GM23338 (cell line): ENCODE measurements at regions not wholly inside any gene's neighbourhood (a gene's known extent, or its start where the extent isn't known, plus 50 kb on each side); places are given as distances from the start of the nearest gene placed in this dataset.

ENCODE experiments used
- ATAC-seq: fragments of 200-7000 bp; cut with Tn5 transposase; 3 replicates; pipeline ENCODE4 v1.9.1; 2020
- DNase-seq: peaks from one replicate; pipeline ENCODE4 v3.0.0-alpha.2; 2015; ENCODE audit warnings: low spot score
- H2AFZ ChIP-seq: fragments of 200-600 bp; sonication (generic); 2 replicates; pipeline ENCODE4 v1.8.0; 2016; ENCODE audit warnings: antibody characterized with exemption, mild to moderate bottlenecking, moderate library complexity
- H3F3A ChIP-seq: fragments of 200-600 bp; sonication (generic); replicated peaks from 2 replicates; pipeline ENCODE4 v1.8.0; 2017; ENCODE audit warnings: antibody characterized with exemption, mixed run types, low read depth
- H3K27ac ChIP-seq: fragments of 200-600 bp; sonication (generic); 2 replicates; pipeline ENCODE4 v1.6.1; 2016; ENCODE audit warnings: low read depth
- H3K27me3 ChIP-seq: fragments of 200-600 bp; sonication (generic); 2 replicates; pipeline ENCODE4 v1.8.0; 2016; ENCODE audit warnings: mild to moderate bottlenecking, mixed run types, moderate library complexity; ENCODE audit not compliant: insufficient read depth
- H3K36me3 ChIP-seq: fragments of 200-600 bp; sonication (generic); 2 replicates; pipeline ENCODE4 v1.8.0; 2016; ENCODE audit warnings: mild to moderate bottlenecking; ENCODE audit not compliant: insufficient read depth
- H3K4me1 ChIP-seq: fragments of 200-600 bp; sonication (generic); 2 replicates; pipeline ENCODE4 v1.8.0; 2016; ENCODE audit warnings: mild to moderate bottlenecking, moderate library complexity; ENCODE audit not compliant: insufficient read depth
- H3K4me2 ChIP-seq: fragments of 200-600 bp; sonication (generic); 2 replicates; pipeline ENCODE4 v1.7.1; 2017; ENCODE audit warnings: mixed run types
- H3K4me3 ChIP-seq: fragments of 200-600 bp; sonication (generic); 2 replicates; pipeline ENCODE4 v1.6.1; 2016; ENCODE audit warnings: mixed run types
- H3K79me2 ChIP-seq: fragments of 200-600 bp; sonication (generic); replicated peaks from 2 replicates; pipeline ENCODE4 v1.8.0; 2017; ENCODE audit warnings: mild to moderate bottlenecking; ENCODE audit not compliant: insufficient read depth
- H3K9me2 ChIP-seq: fragments of 200-600 bp; sonication (generic); 2 replicates; pipeline ENCODE4 v1.8.0; 2017; ENCODE audit not compliant: insufficient read depth
- H4K20me1 ChIP-seq: fragments of 200-600 bp; sonication (generic); replicated peaks from 2 replicates; pipeline ENCODE4 v1.8.0; 2017; ENCODE audit warnings: mild to moderate bottlenecking; ENCODE audit not compliant: insufficient read depth
- H3K27ac Mint-ChIP-seq: 2 replicates; pipeline ENCODE4 v1.8.0; 2020; ENCODE audit warnings: inconsistent platforms, mild to moderate bottlenecking, moderate library complexity, mixed read lengths
- H3K27me3 Mint-ChIP-seq: 3 replicates; pipeline ENCODE4 v1.8.0; 2022; ENCODE audit warnings: low read depth, mild to moderate bottlenecking, moderate library complexity, mixed read lengths, inconsistent platforms; ENCODE audit not compliant: insufficient read depth, poor library complexity
- H3K36me3 Mint-ChIP-seq: 3 replicates; pipeline ENCODE4 v1.8.0; 2021; ENCODE audit warnings: low read depth, mild to moderate bottlenecking, inconsistent platforms, moderate library complexity, mixed read lengths
- H3K4me1 Mint-ChIP-seq: 3 replicates; pipeline ENCODE4 v1.8.0; 2020; ENCODE audit warnings: mild to moderate bottlenecking, inconsistent platforms, mixed read lengths
- H3K4me3 Mint-ChIP-seq: 3 replicates; pipeline ENCODE4 v1.8.0; 2021; ENCODE audit warnings: moderate library complexity, mild to moderate bottlenecking, inconsistent platforms, mixed read lengths
- H3K9me3 Mint-ChIP-seq: 3 replicates; pipeline ENCODE4 v1.8.0; 2020; ENCODE audit warnings: moderate library complexity, mild to moderate bottlenecking, inconsistent platforms, mixed read lengths
- CREB1 ChIP-seq: fragments of 250-450 bp; sonication (Bioruptor Pico); IDR thresholded peaks from 2 replicates; pipeline ENCODE4 v1.5.0; 2020; ENCODE audit warnings: low read depth, mild to moderate bottlenecking, moderate library complexity
- CTCF ChIP-seq, 2 experiments: fragments of 200-600 bp in 1 of 2; sonication (generic) in 1 of 2; conservative IDR thresholded peaks; 2 replicates each; pipeline versions ENCODE4 v1.5.1 to v1.6.1; 2016 to 2017; ENCODE audit warnings: antibody characterized with exemption in 2 of 2, low read depth in 2 of 2, mild to moderate bottlenecking in 2 of 2, moderate library complexity in 1 of 2
- ETS1 ChIP-seq: IDR thresholded peaks from 2 replicates; pipeline ENCODE4 v1.6.1; 2016; ENCODE audit warnings: antibody characterized with exemption
- EZH2 ChIP-seq: fragments of 200-600 bp; sonication (generic); IDR thresholded peaks from one replicate; pipeline ENCODE4 v1.8.0; 2017; ENCODE audit warnings: antibody characterized with exemption, mild to moderate bottlenecking, low read depth; ENCODE audit not compliant: unreplicated experiment
- EZH2phosphoT487 ChIP-seq: fragments of 200-600 bp; sonication (generic); IDR thresholded peaks from one replicate; pipeline ENCODE4 v1.8.1; 2018; ENCODE audit warnings: antibody characterized with exemption; ENCODE audit not compliant: unreplicated experiment
- JUNB ChIP-seq: IDR thresholded peaks from one replicate; pipeline ENCODE4 v1.6.1; 2016; ENCODE audit warnings: antibody characterized with exemption; ENCODE audit not compliant: unreplicated experiment
- NANOG ChIP-seq: IDR thresholded peaks from 2 replicates; pipeline ENCODE4 v1.6.1; 2016; ENCODE audit warnings: antibody characterized with exemption, borderline replicate concordance
- POLR2AphosphoS5 ChIP-seq: IDR thresholded peaks from 2 replicates; pipeline ENCODE4 v1.6.1; 2016; ENCODE audit warnings: antibody characterized with exemption, low read depth
- REST ChIP-seq: IDR thresholded peaks from one replicate; pipeline ENCODE4 v1.6.1; 2018; ENCODE audit warnings: antibody characterized with exemption; ENCODE audit not compliant: unreplicated experiment
- STAT1 ChIP-seq: IDR thresholded peaks from one replicate; pipeline ENCODE4 v1.6.1; 2016; ENCODE audit warnings: antibody characterized with exemption; ENCODE audit not compliant: unreplicated experiment
- ZNF114 ChIP-seq: fragments of 250-450 bp; sonication (Bioruptor Pico); IDR thresholded peaks from 2 replicates; pipeline ENCODE4 v1.5.0; 2020; ENCODE audit warnings: mild to moderate bottlenecking, moderate library complexity
- ZNF331 ChIP-seq: fragments of 250-450 bp; sonication (Bioruptor Pico); IDR thresholded peaks from 2 replicates; pipeline ENCODE4 v1.5.0; 2020; ENCODE audit warnings: low read depth, mild to moderate bottlenecking, moderate library complexity
- ZNF462 ChIP-seq: fragments of 250-450 bp; sonication (Bioruptor Pico); IDR thresholded peaks from 2 replicates; pipeline ENCODE4 v1.5.0; 2020; ENCODE audit warnings: mild to moderate bottlenecking, moderate library complexity

GRCh38 chr2:122755281-122755780, 999.9 kb downstream of the TSN start:
- no peak for DNase-seq

More at GRCh38 chr2:122755281-122755780, 999.9 kb downstream of the TSN start:
- Histone ChIP-seq H3K79me2 (no peaks in the 10 kb centered on the region), H3K4me3 (no peak overlapping the region), H3F3A (no peaks in the 10 kb centered on the region), H4K20me1 (no peaks in the 10 kb centered on the region), H3K27ac (no peak overlapping the region), H3K27me3 (no peaks in the 10 kb centered on the region), H3K4me1 (peaks cover 7% of the 10 kb centered on the region), H3K9me2 (no peaks in the 10 kb centered on the region), H3K36me3 (no peaks in the 10 kb centered on the region), H3K4me2 (no peak overlapping the region), H2AFZ (no peak overlapping the region)
- no peak for ATAC-seq
- no peaks in the 10 kb centered on the region for H3K9me3 Mint-ChIP-seq
- no peaks in the 10 kb centered on the region for H3K36me3 Mint-ChIP-seq
- H3K4me3 Mint-ChIP-seq: no peak overlapping the region
- H3K4me1 Mint-ChIP-seq: peaks cover 14% of the 10 kb centered on the region
- TF ChIP-seq POLR2AphosphoS5 (no peak), ETS1 (no peak), CREB1 (CRISPR knock-in tag) (no peak), ZNF462 (CRISPR knock-in tag) (no peak), STAT1 (no peak), REST (no peak), NANOG (no peak), ZNF114 (CRISPR knock-in tag) (no peak), EZH2phosphoT487 (no peak), JUNB (no peak), EZH2 (no peak), CTCF (conservative IDR thresholded peaks at IDR 0.05; ENCODE audit: low read depth in 2 of 2) (no peak), ZNF331 (CRISPR knock-in tag) (no peak)
- H3K27ac Mint-ChIP-seq: no peak overlapping the region
- H3K27me3 Mint-ChIP-seq: no peaks in the 10 kb centered on the region
